ENCODE measurements at regions not wholly inside any gene's neighbourhood (a gene's known extent, or its start where the extent isn't known, plus 50 kb on each side); places are given as distances from the start of the nearest gene placed in this dataset.

DNA sequence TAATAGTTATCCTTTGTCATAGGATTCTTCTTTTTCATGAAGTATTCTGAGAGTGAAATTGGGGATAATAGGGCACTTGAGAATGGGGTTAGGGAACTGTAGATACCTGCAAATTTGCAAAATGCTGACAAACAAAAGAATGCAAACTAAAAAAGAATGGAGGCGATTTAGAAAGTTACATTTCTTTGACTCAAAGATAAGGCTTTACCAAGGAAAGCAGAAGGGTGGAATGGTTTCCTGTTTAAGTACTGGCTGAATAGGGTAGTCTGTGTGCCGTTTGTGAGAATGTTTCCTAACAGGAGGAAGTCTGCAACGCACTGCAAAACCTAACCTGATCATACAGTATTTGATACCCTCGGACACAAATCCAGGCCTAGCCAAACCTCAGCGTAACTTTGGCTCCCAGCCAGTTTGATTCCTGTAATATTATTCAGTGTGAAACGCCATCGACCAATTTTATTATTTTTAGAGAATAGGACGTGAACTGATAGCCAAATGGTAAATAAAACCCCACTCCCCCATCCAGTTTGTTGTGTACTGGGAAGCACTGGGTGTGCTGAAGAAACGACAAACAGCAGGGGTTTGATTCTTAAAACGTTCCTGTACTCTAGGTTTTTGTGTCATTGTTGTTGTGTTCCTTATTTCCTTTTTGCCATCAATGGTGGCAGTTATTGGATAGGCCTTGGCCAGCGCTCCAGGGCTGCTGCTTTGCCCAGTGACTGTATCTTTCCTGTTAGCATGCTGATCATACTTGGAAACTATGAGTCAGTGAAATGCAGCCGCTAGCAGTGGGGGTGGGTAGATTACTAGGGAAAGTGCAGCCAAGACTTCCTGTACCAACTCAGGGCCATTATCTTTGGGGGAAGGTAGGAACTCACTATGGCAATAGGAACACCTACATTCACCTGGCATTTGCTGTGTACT lies 148.0 kb upstream of the TBL1XR1 start (continued):
- TF ChIP-seq, protein P1, sequence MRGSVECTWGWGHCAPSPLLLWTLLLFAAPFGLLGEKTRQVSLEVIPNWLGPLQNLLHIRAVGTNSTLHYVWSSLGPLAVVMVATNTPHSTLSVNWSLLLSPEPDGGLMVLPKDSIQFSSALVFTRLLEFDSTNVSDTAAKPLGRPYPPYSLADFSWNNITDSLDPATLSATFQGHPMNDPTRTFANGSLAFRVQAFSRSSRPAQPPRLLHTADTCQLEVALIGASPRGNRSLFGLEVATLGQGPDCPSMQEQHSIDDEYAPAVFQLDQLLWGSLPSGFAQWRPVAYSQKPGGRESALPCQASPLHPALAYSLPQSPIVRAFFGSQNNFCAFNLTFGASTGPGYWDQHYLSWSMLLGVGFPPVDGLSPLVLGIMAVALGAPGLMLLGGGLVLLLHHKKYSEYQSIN (CRISPR knock-in tag; IDR thresholded peaks at IDR 0.05; ENCODE audit: borderline replicate concordance): no peak
- TF ChIP-seq PCBP2 (optimal IDR thresholded peaks at IDR 0.05; ENCODE audit: low read depth, low read length, poor library complexity, severe bottlenecking) (no peak), HDAC2 (CRISPR knock-in tag; IDR thresholded peaks at IDR 0.05) (peak; percentile 66; the same call in 1 of the 2 replicates), ZFP62 (CRISPR knock-in tag; IDR thresholded peaks at IDR 0.05) (no peak), BRCA1 (CRISPR knock-in tag; IDR thresholded peaks at IDR 0.05) (no peak), SAFB2 (CRISPR knock-in tag; IDR thresholded peaks at IDR 0.05; ENCODE audit: borderline replicate concordance, low read depth) (no peak), SP140L (CRISPR knock-in tag; IDR thresholded peaks at IDR 0.05; ENCODE audit: borderline replicate concordance) (no peak), NR2C2 (CRISPR knock-in tag; IDR thresholded peaks at IDR 0.05; ENCODE audit: borderline replicate concordance) (no peak), FIP1L1 (IDR thresholded peaks at IDR 0.05; ENCODE audit: borderline replicate concordance, insufficient read depth, low read depth, low read length) (no peak), ZNF572 (CRISPR knock-in tag; IDR thresholded peaks at IDR 0.05) (no peak), PHB2 (IDR thresholded peaks at IDR 0.05; ENCODE audit: partially characterized antibody) (no peak), ZBTB21 (CRISPR knock-in tag; IDR thresholded peaks at IDR 0.05) (no peak), ZSCAN12 (CRISPR knock-in tag; IDR thresholded peaks at IDR 0.05) (no peak), KLF11 (CRISPR knock-in tag; IDR thresholded peaks at IDR 0.05) (no peak), ZMYM4 (CRISPR knock-in tag; IDR thresholded peaks at IDR 0.05) (0 out of 2 replicates have a peak, but pooled peaks have one; percentile 22), PAF1 (CRISPR knock-in tag; IDR thresholded peaks at IDR 0.05) (no peak), RAD21 (CRISPR knock-in tag; IDR thresholded peaks at IDR 0.05) (no peak), ZNF326 (CRISPR knock-in tag; IDR thresholded peaks at IDR 0.05; ENCODE audit: borderline replicate concordance) (no peak)
- TF ChIP-seq, protein P2, sequence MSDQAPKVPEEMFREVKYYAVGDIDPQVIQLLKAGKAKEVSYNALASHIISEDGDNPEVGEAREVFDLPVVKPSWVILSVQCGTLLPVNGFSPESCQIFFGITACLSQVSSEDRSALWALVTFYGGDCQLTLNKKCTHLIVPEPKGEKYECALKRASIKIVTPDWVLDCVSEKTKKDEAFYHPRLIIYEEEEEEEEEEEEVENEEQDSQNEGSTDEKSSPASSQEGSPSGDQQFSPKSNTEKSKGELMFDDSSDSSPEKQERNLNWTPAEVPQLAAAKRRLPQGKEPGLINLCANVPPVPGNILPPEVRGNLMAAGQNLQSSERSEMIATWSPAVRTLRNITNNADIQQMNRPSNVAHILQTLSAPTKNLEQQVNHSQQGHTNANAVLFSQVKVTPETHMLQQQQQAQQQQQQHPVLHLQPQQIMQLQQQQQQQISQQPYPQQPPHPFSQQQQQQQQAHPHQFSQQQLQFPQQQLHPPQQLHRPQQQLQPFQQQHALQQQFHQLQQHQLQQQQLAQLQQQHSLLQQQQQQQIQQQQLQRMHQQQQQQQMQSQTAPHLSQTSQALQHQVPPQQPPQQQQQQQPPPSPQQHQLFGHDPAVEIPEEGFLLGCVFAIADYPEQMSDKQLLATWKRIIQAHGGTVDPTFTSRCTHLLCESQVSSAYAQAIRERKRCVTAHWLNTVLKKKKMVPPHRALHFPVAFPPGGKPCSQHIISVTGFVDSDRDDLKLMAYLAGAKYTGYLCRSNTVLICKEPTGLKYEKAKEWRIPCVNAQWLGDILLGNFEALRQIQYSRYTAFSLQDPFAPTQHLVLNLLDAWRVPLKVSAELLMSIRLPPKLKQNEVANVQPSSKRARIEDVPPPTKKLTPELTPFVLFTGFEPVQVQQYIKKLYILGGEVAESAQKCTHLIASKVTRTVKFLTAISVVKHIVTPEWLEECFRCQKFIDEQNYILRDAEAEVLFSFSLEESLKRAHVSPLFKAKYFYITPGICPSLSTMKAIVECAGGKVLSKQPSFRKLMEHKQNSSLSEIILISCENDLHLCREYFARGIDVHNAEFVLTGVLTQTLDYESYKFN (CRISPR knock-in tag; conservative IDR thresholded peaks at IDR 0.05): peak; percentile 60; the same call in 1 of the 2 replicates
- TF ChIP-seq, protein P3, sequence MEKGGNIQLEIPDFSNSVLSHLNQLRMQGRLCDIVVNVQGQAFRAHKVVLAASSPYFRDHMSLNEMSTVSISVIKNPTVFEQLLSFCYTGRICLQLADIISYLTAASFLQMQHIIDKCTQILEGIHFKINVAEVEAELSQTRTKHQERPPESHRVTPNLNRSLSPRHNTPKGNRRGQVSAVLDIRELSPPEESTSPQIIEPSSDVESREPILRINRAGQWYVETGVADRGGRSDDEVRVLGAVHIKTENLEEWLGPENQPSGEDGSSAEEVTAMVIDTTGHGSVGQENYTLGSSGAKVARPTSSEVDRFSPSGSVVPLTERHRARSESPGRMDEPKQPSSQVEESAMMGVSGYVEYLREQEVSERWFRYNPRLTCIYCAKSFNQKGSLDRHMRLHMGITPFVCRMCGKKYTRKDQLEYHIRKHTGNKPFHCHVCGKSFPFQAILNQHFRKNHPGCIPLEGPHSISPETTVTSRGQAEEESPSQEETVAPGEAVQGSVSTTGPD (CRISPR knock-in tag; IDR thresholded peaks at IDR 0.05): 0 out of 2 replicates have a peak, but pooled peaks have one; percentile 24
- TF ChIP-seq, protein P4, sequence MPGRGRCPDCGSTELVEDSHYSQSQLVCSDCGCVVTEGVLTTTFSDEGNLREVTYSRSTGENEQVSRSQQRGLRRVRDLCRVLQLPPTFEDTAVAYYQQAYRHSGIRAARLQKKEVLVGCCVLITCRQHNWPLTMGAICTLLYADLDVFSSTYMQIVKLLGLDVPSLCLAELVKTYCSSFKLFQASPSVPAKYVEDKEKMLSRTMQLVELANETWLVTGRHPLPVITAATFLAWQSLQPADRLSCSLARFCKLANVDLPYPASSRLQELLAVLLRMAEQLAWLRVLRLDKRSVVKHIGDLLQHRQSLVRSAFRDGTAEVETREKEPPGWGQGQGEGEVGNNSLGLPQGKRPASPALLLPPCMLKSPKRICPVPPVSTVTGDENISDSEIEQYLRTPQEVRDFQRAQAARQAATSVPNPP (CRISPR knock-in tag; IDR thresholded peaks at IDR 0.05): no peak
